ENCODE measurements at regions not wholly inside any gene's neighbourhood (a gene's known extent, or its start where the extent isn't known, plus 50 kb on each side); places are given as distances from the start of the nearest gene placed in this dataset.

- TF ChIP-seq CTCF (IDR thresholded peaks at IDR 0.05; ENCODE audit: insufficient read depth, low read length) (no peak), POLR2AphosphoS5 (IDR thresholded peaks at IDR 0.05; ENCODE audit: low read depth) (no peak), GABPA (IDR thresholded peaks at IDR 0.05; ENCODE audit: low read depth) (no peak)
- TF ChIP-seq, protein P1, sequence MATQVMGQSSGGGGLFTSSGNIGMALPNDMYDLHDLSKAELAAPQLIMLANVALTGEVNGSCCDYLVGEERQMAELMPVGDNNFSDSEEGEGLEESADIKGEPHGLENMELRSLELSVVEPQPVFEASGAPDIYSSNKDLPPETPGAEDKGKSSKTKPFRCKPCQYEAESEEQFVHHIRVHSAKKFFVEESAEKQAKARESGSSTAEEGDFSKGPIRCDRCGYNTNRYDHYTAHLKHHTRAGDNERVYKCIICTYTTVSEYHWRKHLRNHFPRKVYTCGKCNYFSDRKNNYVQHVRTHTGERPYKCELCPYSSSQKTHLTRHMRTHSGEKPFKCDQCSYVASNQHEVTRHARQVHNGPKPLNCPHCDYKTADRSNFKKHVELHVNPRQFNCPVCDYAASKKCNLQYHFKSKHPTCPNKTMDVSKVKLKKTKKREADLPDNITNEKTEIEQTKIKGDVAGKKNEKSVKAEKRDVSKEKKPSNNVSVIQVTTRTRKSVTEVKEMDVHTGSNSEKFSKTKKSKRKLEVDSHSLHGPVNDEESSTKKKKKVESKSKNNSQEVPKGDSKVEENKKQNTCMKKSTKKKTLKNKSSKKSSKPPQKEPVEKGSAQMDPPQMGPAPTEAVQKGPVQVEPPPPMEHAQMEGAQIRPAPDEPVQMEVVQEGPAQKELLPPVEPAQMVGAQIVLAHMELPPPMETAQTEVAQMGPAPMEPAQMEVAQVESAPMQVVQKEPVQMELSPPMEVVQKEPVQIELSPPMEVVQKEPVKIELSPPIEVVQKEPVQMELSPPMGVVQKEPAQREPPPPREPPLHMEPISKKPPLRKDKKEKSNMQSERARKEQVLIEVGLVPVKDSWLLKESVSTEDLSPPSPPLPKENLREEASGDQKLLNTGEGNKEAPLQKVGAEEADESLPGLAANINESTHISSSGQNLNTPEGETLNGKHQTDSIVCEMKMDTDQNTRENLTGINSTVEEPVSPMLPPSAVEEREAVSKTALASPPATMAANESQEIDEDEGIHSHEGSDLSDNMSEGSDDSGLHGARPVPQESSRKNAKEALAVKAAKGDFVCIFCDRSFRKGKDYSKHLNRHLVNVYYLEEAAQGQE (IDR thresholded peaks at IDR 0.05; ENCODE audit: insufficient replicate concordance, low read depth) = no peak
These were observed 55.1 kb upstream of the FRMD6 start for GRCh38 chr14:51596488-51597117.
